OCI-LY3 (cell line): ENCODE measurements at regions not wholly inside any gene's neighbourhood (a gene's known extent, or its start where the extent isn't known, plus 50 kb on each side); places are given as distances from the start of the nearest gene placed in this dataset.

Experiments used
- H2AFZ ChIP-seq: fragments of 200-600, 300-600 bp; shearing (Covaris generic); 2 replicates; pipeline ENCODE4 v1.6.0; 2014; ENCODE audit warnings: antibody characterized with exemption, low read depth, low read length
- H3K27ac ChIP-seq: fragments of 200-600, 300-600 bp; sonication (generic); 2 replicates; pipeline ENCODE4 v1.5.1; 2014; ENCODE audit warnings: mild to moderate bottlenecking, low read length, moderate library complexity, mixed read lengths
- H3K27me3 ChIP-seq: fragments of 200-600, 300-600 bp; sonication (generic); 2 replicates; pipeline ENCODE4 v1.6.1; 2014; ENCODE audit warnings: low read depth, low read length, mixed read lengths
- H3K36me3 ChIP-seq: fragments of 200-600, 300-600 bp; sonication (generic); replicated peaks from 2 replicates; pipeline ENCODE3; 2014; ENCODE audit warnings: low read depth, low read length, mixed read lengths
- H3K4me1 ChIP-seq: fragments of 300-600, 200-600 bp; sonication (generic); 2 replicates; pipeline ENCODE4 v1.6.1; 2014; ENCODE audit warnings: low read length, mixed read lengths
- H3K4me2 ChIP-seq: fragments of 200-600, 300-600 bp; sonication (generic); 2 replicates; pipeline ENCODE4 v1.6.1; 2014; ENCODE audit warnings: low read length, mixed read lengths
- H3K4me3 ChIP-seq: fragments of 300-600, 200-600 bp; sonication (generic); 2 replicates; pipeline ENCODE4 v1.5.1; 2014; ENCODE audit warnings: antibody characterized with exemption, mild to moderate bottlenecking, low read length, moderate library complexity
- H3K79me2 ChIP-seq: fragments of 300-600, 200-600 bp; shearing (Covaris generic); 2 replicates; pipeline ENCODE4 v1.6.1; 2014; ENCODE audit warnings: mild to moderate bottlenecking, low read length, mixed read lengths
- H3K9ac ChIP-seq: fragments of 300-600, 200-600 bp; shearing (Covaris generic); 2 replicates; pipeline ENCODE4 v1.6.0; 2014; ENCODE audit warnings: mild to moderate bottlenecking, low read length, moderate library complexity
- H3K9me3 ChIP-seq: fragments of 200-600, 300-600 bp; shearing (Covaris generic); 2 replicates; pipeline ENCODE4 v1.6.1; 2014; ENCODE audit warnings: low read length, mixed read lengths; ENCODE audit not compliant: insufficient read depth
- H4K20me1 ChIP-seq: fragments of 200-600, 300-600 bp; sonication (generic); 2 replicates; pipeline ENCODE4 v1.6.1; 2016; ENCODE audit warnings: low read length, mixed read lengths; ENCODE audit not compliant: insufficient read depth
- CTCF ChIP-seq: fragments of 200-600, 300-600 bp; sonication (generic); IDR thresholded peaks from 2 replicates; pipeline ENCODE4 v1.5.1; 2014; ENCODE audit warnings: antibody characterized with exemption, low read length, low read depth
- EZH2phosphoT487 ChIP-seq: fragments of 200-600 bp; shearing (Covaris generic); IDR thresholded peaks from 2 replicates; pipeline ENCODE4 v1.6.1; 2018; ENCODE audit warnings: antibody characterized with exemption, mixed run types, low read depth

- H3K4me1 ChIP-seq, result peaks cover 63% of the 10 kb centered on the region
- no peaks in the 10 kb centered on the region for H4K20me1 ChIP-seq
- peak overlapping the region; percentile 26; the same call in 1 of the 2 replicates for H3K9ac ChIP-seq
- peak overlapping the region; percentile 9; the same call in 1 of the 2 replicates for H3K4me3 ChIP-seq
- H3K27me3 ChIP-seq, result no peaks in the 10 kb centered on the region
- H3K4me2 ChIP-seq, result peak overlapping the region; percentile 48
- no peak overlapping the region; the same call in 1 of the 2 replicates for H2AFZ ChIP-seq
- TF ChIP-seq EZH2phosphoT487, result no peak
- TF ChIP-seq CTCF, result no peak
- no peaks in the 10 kb centered on the region for H3K9me3 ChIP-seq
- no peaks in the 10 kb centered on the region for H3K79me2 ChIP-seq
- H3K36me3 ChIP-seq, result no peaks in the 10 kb centered on the region
- H3K27ac ChIP-seq, result peak overlapping the region; percentile 62
Observed at GRCh38 chr4:14152834-14153519, 525.5 kb upstream of the BOD1L1 start.

- Histone ChIP-seq H3K79me2 (no peaks in the 10 kb centered on the region), H4K20me1 (no peaks in the 10 kb centered on the region), H3K4me3 (no peak overlapping the region), H3K4me2 (no peak overlapping the region), H3K27me3 (no peaks in the 10 kb centered on the region), H3K9ac (no peak overlapping the region), H3K27ac (no peak overlapping the region), H3K9me3 (no peaks in the 10 kb centered on the region), H3K36me3 (no peaks in the 10 kb centered on the region), H3K4me1 (peaks cover 45% of the 10 kb centered on the region), H2AFZ (no peak overlapping the region)
- TF ChIP-seq EZH2phosphoT487 (no peak), CTCF (no peak)
Observed at GRCh38 chr4:14155803-14156202, 528.3 kb upstream of the BOD1L1 start.

GRCh38 chr4:14157262-14157661, 529.7 kb upstream of the BOD1L1 start:
- H3K4me2 ChIP-seq, result peak overlapping the region; percentile 31
- peaks cover 39% of the 10 kb centered on the region for H3K4me1 ChIP-seq
- no peaks in the 10 kb centered on the region for H4K20me1 ChIP-seq
- H2AFZ ChIP-seq, result no peak overlapping the region
- no peaks in the 10 kb centered on the region for H3K79me2 ChIP-seq
- H3K27me3 ChIP-seq, result no peaks in the 10 kb centered on the region
- H3K9me3 ChIP-seq, result no peaks in the 10 kb centered on the region
- H3K9ac ChIP-seq, result no peak overlapping the region
- no peaks in the 10 kb centered on the region for H3K36me3 ChIP-seq
- no peak overlapping the region for H3K4me3 ChIP-seq
- H3K27ac ChIP-seq, result no peak overlapping the region
- TF ChIP-seq EZH2phosphoT487 (no peak), CTCF (no peak)

- Histone ChIP-seq H3K79me2 (no peaks in the 10 kb centered on the region), H2AFZ (peak overlapping the region; percentile 77; the same call in 1 of the 2 replicates)
Observed at GRCh38 chr4:14165222-14165920, 537.8 kb upstream of the BOD1L1 start.

More at GRCh38 chr4:14165222-14165920, 537.8 kb upstream of the BOD1L1 start:
- Histone ChIP-seq H3K36me3 (no peaks in the 10 kb centered on the region), H3K9ac (peak overlapping the region; percentile 53; the same call in 1 of the 2 replicates), H3K4me2 (peak overlapping the region; percentile 70), H3K4me1 (peaks cover 27% of the 10 kb centered on the region), H4K20me1 (no peaks in the 10 kb centered on the region), H3K4me3 (peak overlapping the region; percentile 43; the same call in 1 of the 2 replicates), H3K27ac (peak overlapping the region; percentile 80), H3K9me3 (no peaks in the 10 kb centered on the region), H3K27me3 (no peaks in the 10 kb centered on the region)
- TF ChIP-seq CTCF, result no peak
